GM11168 (cell line): ENCODE measurements at regions not wholly inside any gene's neighbourhood (a gene's known extent, or its start where the extent isn't known, plus 50 kb on each side); places are given as distances from the start of the nearest gene placed in this dataset.

ENCODE experiments used
- in situ Hi-C: fragments of 300-500 bp; cut with MboI; formaldehyde crosslinking; loops from one replicate; pipeline ENCODE4 v1.12.0; 2022; ENCODE audit warnings: low sequenced_read_pairs; ENCODE audit not compliant: unreplicated experiment

DNA sequence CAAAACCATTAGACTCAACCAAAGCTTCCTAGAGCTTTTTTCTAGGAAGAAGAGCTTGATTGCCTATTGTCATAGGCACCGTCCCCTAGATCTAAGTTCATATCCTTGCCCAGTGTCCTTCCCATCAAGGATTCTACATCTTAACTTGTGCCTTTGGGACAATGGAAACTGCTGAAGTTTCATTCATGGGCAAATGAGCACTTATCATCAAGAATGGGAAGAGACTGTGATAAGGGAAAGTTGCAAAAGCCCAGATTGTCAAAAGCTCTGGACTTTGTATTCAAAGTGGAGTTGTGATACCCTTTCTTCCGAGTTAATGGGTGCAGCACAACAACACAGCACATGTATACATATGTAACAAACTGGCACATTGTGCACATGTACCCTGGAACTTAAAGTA is 503.0 kb upstream of the KLHL29 start:
- in situ Hi-C loops = no loop called here

DNA sequence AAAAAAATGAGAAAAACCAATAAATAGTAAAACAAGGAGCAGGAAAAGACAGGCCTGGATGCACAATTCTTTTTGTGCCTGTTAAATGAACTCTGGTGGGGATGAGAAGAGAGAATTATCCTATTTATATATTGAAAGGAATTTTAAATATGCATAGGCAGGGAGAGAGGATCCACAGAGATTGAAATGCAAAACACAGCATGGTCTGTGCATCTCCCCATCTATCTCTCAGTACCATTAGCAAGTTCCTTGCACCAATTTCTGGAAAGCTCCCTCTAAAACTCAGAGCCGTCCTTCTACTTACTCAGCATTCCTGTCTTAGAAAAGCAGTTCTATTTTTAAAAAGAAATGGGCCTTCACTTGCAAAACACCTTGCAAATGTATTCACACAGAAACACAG is 502.3 kb upstream of the KLHL29 start:
- in situ Hi-C loops = no loop called here

DNA sequence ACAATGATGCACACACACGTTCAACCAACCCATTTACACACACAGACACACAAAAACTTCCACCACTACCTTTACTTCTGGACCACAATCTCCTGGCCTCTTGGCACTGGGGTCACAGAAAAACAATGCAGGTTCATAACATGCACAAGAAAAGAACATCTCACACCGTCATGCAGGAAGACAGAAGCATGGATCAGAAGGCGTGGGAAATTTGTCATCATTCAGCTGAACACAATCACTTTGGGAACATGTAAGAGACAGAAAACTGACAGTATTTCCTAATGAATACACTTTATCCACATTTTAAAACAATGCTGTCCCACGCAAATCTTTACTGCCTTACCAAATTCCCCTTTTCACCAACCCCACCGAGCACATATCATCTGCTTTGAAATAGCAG is 501.9 kb upstream of the KLHL29 start:
- in situ Hi-C loops = no loop called here

DNA sequence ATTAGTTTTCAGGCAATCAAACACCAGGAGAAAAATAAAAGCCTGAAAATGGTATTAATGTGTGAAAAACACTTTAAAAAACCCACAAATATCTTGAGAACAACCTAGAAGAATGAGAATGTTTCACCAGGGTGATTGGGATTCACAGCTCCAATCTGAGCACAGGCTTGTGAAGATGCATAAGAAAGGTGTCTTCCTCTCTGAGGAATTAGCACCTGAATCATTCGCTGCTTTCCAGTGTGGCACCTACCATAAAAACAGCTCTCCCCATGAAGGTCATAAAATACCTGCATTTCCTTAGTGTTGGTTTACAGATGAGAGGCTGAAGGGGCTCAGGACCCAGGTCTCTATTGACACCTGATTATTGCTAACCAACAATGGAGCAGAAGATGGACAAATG is 499.7 kb upstream of the KLHL29 start:
- in situ Hi-C loops = no loop called here

DNA sequence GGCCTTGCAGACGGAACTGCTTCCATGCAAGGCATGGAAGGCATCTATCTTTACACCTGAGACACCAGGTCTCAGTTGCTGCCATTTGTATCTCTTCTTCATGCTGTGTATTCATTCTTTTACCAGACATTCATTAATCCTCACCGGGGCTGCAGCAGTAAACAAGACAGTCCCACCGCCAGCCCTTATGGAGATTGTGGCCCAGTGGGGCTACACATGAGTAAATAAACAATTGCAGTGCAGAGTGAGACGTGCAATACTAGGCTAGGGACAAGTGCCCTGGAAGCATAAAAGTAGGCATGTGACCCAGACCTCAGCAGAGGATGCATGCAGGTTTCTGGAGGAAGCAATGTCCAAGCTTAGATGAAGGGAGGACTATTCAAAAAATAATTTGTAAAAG is 497.6 kb upstream of the KLHL29 start:
- in situ Hi-C loops = no loop called here

DNA sequence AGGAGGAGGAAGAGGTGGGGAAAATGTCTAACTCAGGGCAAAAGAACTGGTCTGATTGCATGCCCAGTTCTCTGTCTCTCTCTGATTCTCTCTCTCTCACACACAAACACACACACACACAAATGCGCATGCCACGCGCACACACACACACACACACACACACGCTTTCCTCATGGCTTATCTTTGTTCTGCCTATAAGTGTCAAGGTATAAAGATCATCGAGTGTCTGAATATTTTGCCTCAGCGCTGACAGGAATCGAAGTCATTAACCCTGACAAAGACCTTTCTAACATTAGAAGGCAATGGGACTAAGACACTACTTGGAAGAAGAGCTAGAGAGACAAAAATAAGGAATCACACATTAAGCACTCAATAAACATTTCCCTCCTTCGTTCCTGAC is 497.1 kb upstream of the KLHL29 start:
- in situ Hi-C loops = no loop called here

DNA sequence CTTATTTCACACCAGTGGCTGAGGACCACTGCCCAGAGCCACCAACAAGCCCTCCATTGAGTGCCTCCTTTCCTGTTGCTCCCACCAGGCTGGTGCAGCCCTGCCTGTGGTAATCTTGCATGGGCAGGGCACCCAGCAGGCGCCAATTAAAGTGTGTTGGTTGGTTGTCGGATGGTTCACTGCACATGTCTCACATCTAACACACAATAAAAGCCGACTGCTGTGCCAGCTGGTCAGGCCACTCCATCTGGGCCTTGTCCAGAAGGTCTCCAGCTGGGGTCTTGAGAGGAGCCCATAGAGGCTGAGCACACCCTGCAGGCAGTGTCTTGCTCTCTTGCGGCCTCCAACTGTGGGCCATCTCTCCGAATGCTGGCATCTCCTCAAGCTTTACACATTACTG is 494.8 kb upstream of the KLHL29 start:
- in situ Hi-C loops = no loop called here

DNA sequence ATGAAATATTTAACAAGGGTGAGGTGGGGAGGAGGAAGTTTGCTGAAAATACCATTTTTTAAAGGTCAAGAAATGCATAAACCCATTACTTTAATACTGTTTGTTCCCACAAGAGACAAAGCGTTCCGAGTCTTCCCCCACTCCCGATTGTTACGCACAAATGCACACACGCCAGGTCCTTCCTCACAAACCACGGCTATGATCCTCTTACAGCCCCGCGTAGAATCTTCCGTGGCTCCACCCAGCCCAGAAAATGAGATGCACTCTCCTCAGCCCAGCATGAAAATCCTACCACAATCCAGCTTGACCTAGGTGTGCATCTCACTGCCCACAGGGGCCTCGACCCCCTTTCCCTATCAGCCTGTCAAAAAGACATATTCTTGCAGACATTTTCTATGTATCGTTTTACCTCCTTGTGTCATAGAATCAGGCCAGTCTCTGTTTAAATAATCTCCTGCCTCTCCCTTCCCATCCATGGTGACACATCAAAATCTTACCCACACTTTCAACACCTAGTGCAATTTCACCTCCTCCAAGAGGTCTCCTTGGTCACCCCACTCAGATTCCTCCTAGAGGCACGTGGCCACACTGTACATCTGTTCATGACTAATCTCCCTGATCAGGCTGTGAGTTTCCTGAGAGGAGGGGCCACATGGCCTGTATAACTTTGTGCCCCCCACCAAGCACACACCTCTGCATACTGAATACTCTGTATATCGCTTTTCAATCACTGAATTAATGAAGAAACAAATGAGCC is 491.0 kb upstream of the KLHL29 start:
- in situ Hi-C loops = no loop called here

DNA sequence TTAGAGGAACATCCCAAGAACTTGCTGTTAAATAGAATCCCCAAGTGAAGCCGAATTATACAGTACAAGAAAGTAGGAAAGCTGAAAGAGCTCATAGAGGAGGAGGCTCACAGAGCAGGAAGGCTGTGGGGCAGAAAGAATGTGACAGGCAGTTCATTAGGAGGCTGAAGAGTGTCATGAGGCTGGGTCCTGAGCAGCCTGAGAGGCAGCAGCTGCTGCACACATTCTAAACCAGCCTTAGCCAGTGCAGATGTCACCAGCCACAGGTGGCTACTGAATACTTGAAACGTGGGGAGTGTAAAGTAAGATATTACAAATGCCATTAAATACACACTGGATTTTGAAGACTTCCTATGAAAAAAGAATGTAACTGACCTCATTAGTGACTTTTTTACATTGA is 490.2 kb upstream of the KLHL29 start:
- in situ Hi-C loops = no loop called here

DNA sequence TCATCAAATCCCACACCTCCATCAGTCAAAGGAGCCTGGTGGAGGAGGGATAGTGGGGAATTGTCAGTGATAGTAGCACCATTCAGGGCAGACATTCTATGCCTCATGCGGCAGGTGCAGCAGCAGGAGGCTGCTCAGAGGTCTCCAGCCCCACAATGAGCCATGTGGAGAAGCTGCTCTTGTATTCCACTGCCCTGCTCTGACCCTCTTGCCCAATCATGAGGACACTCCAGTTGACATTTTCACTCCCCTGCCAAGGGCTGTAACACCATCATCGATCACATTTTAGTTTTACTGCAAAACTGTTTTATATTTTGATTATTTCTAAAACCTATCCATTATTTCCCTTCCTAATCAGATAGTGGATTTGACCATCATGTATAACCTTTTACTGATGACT is 487.6 kb upstream of the KLHL29 start:
- in situ Hi-C loops = no loop called here

DNA sequence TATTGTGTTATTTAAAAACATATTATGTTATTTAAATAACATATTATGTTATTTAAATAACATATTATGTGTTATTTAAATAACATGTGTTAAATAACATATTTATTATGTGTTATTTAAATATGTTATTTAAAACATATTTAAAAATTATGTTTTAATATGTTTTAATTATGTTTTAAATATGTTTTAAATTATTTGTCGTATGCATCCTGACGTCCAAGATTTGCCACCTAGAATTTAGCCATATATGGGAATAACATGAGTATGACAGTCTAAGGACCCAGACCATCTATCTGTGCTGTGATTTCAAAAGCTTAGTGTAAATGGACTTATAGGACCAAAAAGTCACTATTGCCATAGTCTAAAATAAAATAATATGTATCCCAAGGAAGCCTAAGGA is 484.3 kb upstream of the KLHL29 start:
- in situ Hi-C loops = no loop called here

DNA sequence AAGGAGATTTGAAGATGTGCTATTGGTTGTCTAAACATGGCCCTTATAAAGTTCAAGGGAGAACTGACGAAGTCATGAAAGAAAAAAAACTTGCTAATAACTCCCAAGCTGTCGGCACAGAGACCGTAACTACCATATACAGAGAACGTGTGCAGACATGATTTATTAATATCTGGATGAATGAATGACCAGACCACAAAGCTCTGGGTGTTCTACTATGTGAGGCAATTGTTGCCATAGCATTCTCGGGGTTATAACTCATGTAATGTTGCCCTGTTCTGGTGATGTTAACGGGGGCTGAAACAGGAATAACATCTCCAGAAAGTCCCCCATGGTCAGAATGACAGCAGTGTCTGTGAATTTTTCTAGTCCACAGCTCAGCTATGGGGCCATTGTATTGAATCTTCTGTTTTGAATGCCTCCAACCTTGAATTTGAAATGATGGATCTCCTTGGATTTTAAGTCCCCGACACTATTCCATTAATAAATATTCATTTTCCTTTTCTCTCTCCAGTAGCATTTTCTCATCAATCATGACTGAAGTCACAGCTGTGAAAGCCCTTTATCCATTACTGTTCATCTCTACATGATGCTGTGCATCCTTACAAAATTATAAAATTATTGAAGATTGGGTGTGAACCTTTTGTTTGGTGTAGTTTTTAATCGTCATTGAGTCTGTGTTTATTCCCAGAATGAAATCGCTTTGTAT is 483.4 kb upstream of the KLHL29 start:
- in situ Hi-C loops = no loop called here

DNA sequence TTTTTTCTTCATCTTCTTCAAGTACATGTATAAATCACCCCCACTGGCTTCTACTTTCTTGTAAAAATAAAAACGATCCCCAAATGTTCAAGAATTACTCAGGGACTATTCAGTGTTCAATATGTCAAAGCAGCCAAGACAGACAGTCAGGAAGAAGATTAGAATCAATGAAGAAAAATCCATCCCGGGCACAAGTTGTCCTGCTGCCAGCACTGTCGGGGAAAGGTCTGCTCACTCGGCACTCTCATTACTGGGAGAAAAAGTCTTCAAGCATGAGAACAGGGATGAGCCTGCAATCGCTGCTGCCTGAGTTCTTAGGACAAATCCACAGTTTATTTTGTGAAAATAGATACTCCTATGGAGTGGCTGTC is 482.8 kb upstream of the KLHL29 start:
- in situ Hi-C loops = no loop called here

DNA sequence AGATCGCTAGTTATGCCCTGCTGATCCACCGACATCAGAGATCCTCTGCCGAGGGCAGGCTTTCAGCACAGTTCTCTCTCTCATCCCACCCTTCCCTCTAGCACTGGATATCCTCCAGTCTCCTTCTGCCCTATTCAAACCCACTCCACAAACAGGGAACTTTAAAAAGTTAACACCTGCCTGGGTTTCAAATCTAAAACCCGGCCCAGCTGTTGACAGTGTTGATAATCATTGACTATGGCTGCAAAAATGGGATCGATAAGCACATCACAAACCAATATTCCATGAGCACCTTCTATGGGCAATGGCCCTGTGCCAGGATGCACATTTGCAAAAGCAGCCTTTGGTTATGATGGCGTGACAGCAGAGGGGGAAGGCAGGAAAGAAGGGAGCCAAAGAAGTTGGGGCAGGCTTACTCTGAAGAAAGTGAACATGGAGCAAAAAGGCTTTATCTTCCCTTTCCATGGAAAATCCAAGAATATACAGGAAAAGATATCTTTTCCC is 482.3 kb upstream of the KLHL29 start:
- in situ Hi-C loops = no loop called here

DNA sequence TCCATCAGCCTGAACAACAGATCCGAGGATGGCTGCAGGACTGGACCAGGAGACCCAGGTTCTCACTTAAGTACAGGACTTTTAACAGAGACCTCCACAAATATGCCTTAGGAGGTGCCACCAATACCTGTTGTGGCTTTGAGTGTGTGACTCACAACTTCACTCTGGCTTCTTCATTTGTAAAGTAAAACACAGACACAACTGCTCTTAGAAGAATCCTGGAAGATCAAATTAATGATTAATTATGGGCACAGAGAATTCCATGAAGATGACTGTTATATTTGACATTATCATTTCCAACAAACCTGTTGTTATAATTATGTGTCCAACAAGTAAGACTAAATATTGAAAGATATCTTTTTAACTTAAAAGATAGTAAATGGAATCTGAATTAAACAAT is 481.4 kb upstream of the KLHL29 start:
- in situ Hi-C loops = no loop called here

DNA sequence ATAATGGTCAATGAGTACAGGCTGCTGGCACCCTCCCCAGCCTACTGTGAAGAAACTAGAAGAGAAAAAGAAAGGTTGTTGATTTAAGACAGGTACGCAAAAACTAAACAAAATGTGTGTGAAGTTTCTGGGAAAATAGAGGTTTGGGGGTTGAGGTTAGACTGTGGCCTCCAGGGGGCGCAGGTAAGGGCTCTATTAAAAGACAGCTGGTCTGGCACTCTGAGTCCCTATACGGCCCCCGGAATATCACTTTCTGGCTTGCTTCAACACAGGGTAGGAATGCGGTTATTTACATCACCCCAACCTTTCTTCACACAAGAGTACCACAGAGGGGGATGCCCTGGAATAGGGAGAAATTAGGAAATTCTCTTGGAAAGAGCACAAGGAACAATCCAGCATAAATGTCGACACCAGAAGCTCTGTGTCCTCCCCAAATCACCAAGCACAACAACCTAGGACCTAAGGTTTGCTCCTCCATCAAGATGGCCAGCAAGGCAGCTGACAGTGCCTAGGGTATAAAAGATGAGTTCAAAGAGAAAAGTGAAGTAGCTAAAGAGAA is 480.8 kb upstream of the KLHL29 start:
- in situ Hi-C loops = no loop called here

DNA sequence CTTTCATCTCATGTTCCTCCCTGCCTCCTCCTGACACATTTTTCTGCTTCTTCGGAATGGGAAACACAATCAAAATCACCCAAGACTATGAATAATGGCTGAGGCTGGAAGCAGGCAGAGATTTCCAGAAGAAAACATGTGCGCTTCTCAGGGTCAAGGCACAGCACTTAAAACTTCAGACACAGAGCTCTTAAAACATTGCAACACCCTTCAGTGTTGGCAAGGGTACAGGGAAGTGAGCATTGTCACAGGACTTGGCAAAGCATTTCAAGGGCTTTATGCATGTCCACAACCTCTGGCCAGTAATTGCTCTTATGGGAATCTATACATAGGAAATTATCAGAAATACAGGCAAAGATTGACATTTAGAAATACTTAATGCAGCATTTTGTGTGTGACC is 477.6 kb upstream of the KLHL29 start:
- in situ Hi-C loops = no loop called here

DNA sequence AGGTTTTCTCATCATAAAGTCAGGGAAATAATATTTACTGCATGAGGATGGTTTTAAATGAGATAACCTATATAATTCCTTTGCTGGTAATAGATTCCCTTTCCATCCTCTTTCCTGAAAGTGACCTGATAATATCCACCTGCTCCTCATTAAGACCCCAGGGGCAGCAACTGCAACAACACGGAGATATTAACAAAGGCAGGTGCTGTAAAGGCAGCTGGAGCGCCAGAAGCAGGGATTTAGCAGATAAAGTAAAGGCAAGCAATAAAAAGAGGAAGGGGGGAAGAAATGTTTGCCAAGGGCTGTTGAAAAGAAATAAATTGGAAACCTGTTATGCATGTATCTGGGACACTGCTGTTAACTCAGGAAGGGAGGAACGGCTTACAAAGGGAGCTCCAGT is 472.6 kb upstream of the KLHL29 start:
- in situ Hi-C loops = no loop called here

DNA sequence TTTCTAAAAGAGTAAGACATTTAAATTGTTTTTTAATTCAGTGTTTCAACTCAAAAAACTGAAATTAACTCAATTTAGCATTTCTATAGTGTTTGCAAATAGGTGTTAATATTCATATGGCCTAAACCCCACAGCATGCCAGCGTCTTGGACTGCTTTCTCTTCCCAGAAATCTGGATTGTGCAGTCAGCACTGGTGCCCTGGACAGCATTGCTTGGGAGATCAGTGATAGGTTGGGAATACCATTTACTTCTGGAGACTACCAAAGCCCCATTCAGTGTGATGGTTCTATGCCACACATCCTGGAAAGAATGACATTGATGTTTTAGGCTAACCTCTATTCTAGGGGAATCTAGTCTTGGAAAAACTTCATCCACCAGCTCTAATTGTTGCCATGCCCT is 455.0 kb upstream of the KLHL29 start:
- in situ Hi-C loops = no loop called here

DNA sequence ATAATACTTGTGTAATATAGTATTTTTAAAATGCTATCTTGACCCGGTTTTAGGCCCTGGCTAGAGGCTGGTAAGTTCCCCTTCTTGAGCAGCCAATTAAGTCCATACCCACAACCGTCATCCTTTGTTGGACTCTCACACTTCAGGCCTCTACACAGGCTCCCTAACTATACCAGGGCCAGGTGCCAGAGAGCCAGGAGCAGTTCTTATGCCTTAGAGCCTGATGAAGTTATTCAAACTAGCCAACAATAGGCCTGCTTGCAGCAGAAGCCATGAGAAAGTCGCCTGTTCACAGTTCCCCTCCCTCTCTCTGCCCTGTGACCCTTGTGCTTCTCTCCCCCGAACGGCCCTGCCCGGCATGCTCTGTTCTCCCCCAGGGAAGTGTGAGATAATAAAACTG is 454.2 kb upstream of the KLHL29 start:
- in situ Hi-C loops = no loop called here

DNA sequence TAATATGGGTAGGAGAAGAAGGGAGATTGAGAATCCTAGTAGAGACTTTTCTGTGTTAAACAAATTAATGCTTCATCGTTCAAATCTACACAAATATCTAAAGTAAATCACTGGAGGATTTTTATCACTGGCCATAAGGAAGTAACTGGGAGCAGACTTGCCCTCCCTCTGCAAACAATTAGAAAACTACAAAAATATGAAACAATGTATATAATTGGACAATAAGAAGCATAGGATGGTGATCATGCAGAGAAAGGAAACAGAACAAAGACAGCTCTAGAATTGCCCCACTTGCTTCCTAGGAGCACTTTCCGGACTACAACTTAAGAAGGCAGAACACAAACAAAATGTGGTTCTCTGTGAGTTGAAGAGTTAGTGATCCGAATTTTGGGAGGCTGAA is 452.7 kb upstream of the KLHL29 start:
- in situ Hi-C loops = no loop called here

DNA sequence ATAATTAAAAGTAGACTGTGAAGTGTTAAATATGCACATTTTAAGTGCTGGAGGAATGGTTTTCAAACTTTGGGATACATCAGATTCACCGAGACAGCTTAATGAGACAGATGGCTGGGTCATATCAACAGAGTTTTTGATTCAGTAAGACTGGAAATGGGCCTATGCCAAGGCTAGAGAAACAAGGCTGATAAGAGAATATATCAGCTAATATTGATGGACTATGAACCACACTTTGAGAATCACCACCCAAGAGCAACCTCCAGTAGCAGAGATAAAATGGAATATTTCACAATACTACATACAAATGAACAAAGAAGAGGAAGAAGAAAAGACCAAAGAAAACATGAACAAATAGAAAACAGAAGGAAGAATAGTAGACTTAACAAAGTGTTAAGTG is 450.2 kb upstream of the KLHL29 start:
- in situ Hi-C loops = no loop called here
